ENCODE measurements at regions not wholly inside any gene's neighbourhood (a gene's known extent, or its start where the extent isn't known, plus 50 kb on each side); places are given as distances from the start of the nearest gene placed in this dataset.

DNA sequence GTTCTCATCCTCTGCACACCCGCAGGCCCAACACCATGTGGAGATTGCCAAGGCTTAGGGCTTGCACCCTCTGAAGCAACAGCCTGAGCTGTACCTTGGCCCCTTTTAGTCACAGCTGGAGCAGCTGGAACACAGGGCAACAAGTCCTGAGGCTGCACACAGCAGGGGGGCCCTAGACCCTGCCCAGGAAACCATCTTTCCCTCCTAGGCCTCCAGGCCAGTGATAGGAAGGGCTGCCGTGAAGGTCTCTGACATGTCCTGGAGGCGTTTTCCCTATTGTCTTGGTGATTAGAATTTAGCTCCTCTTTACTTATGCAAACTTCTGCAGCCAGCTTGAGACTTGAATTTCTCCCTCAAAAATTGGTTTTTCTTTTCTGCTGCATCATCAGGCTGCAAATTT is 373.5 kb upstream of the CLEC14A start:
- peaks cover 15 to 20% of the 10 kb centered on the region in 2 donors for H3K9me3 ChIP-seq (replicated peaks in 1 of 2; ENCODE audit: control insufficient read depth in 1 of 2, insufficient read depth in 1 of 2, low read length in 2 of 2)
- H3K9ac ChIP-seq (ENCODE audit: insufficient read depth, low read length, poor library complexity, severe bottlenecking): no peak overlapping the region
- no peaks in the 10 kb centered on the region for H3K27me3 ChIP-seq (ENCODE audit: control insufficient read depth in 2 of 2, insufficient read depth in 2 of 2, low read length in 2 of 2)
- H4K20me1 ChIP-seq (ENCODE audit: insufficient read depth, low read length): no peaks in the 10 kb centered on the region
- H3K4me3 ChIP-seq (replicated peaks in 1 of 3; ENCODE audit: low read depth in 2 of 3, low read length in 3 of 3): no peak overlapping the region
- Mint-ChIP-seq H3K27me3 (ENCODE audit: low read depth in 3 of 3) (no peaks in the 10 kb centered on the region), H3K9me3 (peaks cover 4 to 20% (median 12%) of the 10 kb centered on the region in 7 donors), H3K4me3 (no peak overlapping the region), H3K36me3 (no peaks in the 10 kb centered on the region), H3K27ac (no peak overlapping the region), H3K4me1 (no peaks in the 10 kb centered on the region)
- no peaks in the 10 kb centered on the region for H3K4me1 ChIP-seq (ENCODE audit: control insufficient read depth in 1 of 2, insufficient read depth in 2 of 2, low read length in 2 of 2)
- WGBS (ENCODE audit: insufficient coverage): 89% methylated on average over 1 of the region's 3 CpGs
- H2AFZ ChIP-seq (ENCODE audit: insufficient read depth, low read depth, low read length, poor library complexity, severe bottlenecking): no peak overlapping the region
- no peak for DNase-seq
- intact Hi-C loops (cut with micrococcal nuclease): no loop called here
- H3K27ac ChIP-seq (ENCODE audit: low read depth in 1 of 2, low read length in 2 of 2): no peak overlapping the region
- H3K4me2 ChIP-seq (replicated peaks; ENCODE audit: extremely low read depth, low read length, poor library complexity, severe bottlenecking): no peak overlapping the region
- no peaks in the 10 kb centered on the region for H3K36me3 ChIP-seq (replicated peaks in 1 of 2; ENCODE audit: control insufficient read depth in 1 of 2, insufficient read depth in 2 of 2, low read length in 2 of 2)
- TF ChIP-seq CTCF (IDR thresholded peaks at IDR 0.05): no peak
- H3K79me2 ChIP-seq (ENCODE audit: insufficient read depth, low read length): no peaks in the 10 kb centered on the region

- H3K9me3 Mint-ChIP-seq: peaks cover 4 to 23% (median 11%) of the 10 kb centered on the region in 7 donors
- WGBS (ENCODE audit: insufficient coverage): 78% methylated on average over 2 of the region's 2 CpGs
- H3K27ac Mint-ChIP-seq: no peak overlapping the region
- no peak for DNase-seq
- intact Hi-C loops (cut with micrococcal nuclease): no loop called here
- no peaks in the 10 kb centered on the region for H3K36me3 Mint-ChIP-seq
- Histone ChIP-seq H3K9me3 (replicated peaks in 1 of 2; ENCODE audit: control insufficient read depth in 1 of 2, insufficient read depth in 1 of 2, low read length in 2 of 2) (peaks cover 23% of the 10 kb centered on the region in 2 donors), H3K27me3 (ENCODE audit: control insufficient read depth in 2 of 2, insufficient read depth in 2 of 2, low read length in 2 of 2) (no peaks in the 10 kb centered on the region), H3K4me2 (replicated peaks; ENCODE audit: extremely low read depth, low read length, poor library complexity, severe bottlenecking) (no peak overlapping the region), H4K20me1 (ENCODE audit: insufficient read depth, low read length) (no peaks in the 10 kb centered on the region), H3K9ac (ENCODE audit: insufficient read depth, low read length, poor library complexity, severe bottlenecking) (no peak overlapping the region), H3K4me1 (ENCODE audit: control insufficient read depth in 1 of 2, insufficient read depth in 2 of 2, low read length in 2 of 2) (no peaks in the 10 kb centered on the region), H3K36me3 (replicated peaks in 1 of 2; ENCODE audit: control insufficient read depth in 1 of 2, insufficient read depth in 2 of 2, low read length in 2 of 2) (no peaks in the 10 kb centered on the region), H3K79me2 (ENCODE audit: insufficient read depth, low read length) (no peaks in the 10 kb centered on the region), H3K27ac (ENCODE audit: low read depth in 1 of 2, low read length in 2 of 2) (no peak overlapping the region), H3K4me3 (replicated peaks in 1 of 3; ENCODE audit: low read depth in 2 of 3, low read length in 3 of 3) (no peak overlapping the region), H2AFZ (ENCODE audit: insufficient read depth, low read depth, low read length, poor library complexity, severe bottlenecking) (no peak overlapping the region)
- TF ChIP-seq CTCF (IDR thresholded peaks at IDR 0.05): no peak
- H3K27me3 Mint-ChIP-seq (ENCODE audit: low read depth in 3 of 3): no peaks in the 10 kb centered on the region
- H3K4me3 Mint-ChIP-seq: no peak overlapping the region
- no peaks in the 10 kb centered on the region for H3K4me1 Mint-ChIP-seq
Measured at GRCh38 chr14:38627163-38627562, 371.3 kb upstream of the CLEC14A start.
